ENCODE measurements at regions not wholly inside any gene's neighbourhood (a gene's known extent, or its start where the extent isn't known, plus 50 kb on each side); places are given as distances from the start of the nearest gene placed in this dataset.

DNA sequence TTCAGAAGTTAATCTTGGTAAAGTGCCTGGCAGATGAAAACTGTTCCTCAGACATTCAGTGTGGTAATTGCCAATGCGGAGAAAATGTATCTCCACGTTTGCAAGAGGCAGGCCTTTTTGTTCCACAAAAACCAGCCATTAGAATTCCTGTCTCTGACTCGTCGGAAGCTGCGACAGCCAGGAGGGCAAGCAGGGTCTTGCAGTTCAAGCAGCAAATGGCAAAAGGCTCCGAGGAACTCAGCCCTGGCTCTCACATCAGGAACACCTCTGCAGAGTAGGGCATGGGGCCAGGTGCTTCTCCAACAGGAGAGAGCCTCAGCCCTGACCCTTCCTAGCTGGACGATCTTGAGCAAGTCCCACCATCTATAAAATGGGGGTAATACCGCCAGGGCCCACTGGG is 69.0 kb upstream of the CPLX2 start:
- peaks cover 5 to 8% (median 6%) of the 10 kb centered on the region in 10 experiments for H3K4me1 ChIP-seq
- peaks cover 0 to 12% (median 5%) of the 10 kb centered on the region in 11 experiments; a peak in 17 of 22 replicates for H4K20me1 ChIP-seq
- H3K4me2 ChIP-seq = no peak overlapping the region
- H3K27me3 ChIP-seq = peaks cover 16 to 19% (median 19%) of the 10 kb centered on the region in 11 experiments
- no peak for TF ChIP-seq Cebpa-rat (IDR thresholded peaks at IDR 0.05)
- no peak overlapping the region for H3K9ac ChIP-seq
- no peaks in the 10 kb centered on the region for H3K36me3 ChIP-seq
- H3K4me3 ChIP-seq = no peak overlapping the region
- no peaks in the 10 kb centered on the region for H3K9me3 ChIP-seq (replicated peaks in 1 of 11)
- H3K27ac ChIP-seq = no peak overlapping the region

- Histone ChIP-seq H3K4me1 (no peaks in the 10 kb centered on the region), H3K27me3 (peaks cover 7 to 10% (median 10%) of the 10 kb centered on the region in 11 experiments), H3K27ac (no peak overlapping the region), H3K4me2 (no peak overlapping the region), H3K4me3 (no peak overlapping the region), H3K36me3 (no peaks in the 10 kb centered on the region), H3K9ac (no peak overlapping the region), H3K9me3 (replicated peaks in 1 of 11) (no peaks in the 10 kb centered on the region), H4K20me1 (peaks cover 0 to 7% (median 0%) of the 10 kb centered on the region in 11 experiments; a peak in 3 of 22 replicates)
- TF ChIP-seq Cebpa-rat (IDR thresholded peaks at IDR 0.05) = no peak
These were observed 68.1 kb upstream of the CPLX2 start for GRCh38 chr5:175803254-175803653.

GRCh38 chr5:175803736-175804454 is 67.5 kb upstream of the CPLX2 start:
- Histone ChIP-seq H4K20me1 (peaks cover 0 to 7% (median 0%) of the 10 kb centered on the region in 11 experiments; a peak in 3 of 22 replicates), H3K9ac (no peak overlapping the region), H3K36me3 (no peaks in the 10 kb centered on the region), H3K9me3 (replicated peaks in 1 of 11) (no peaks in the 10 kb centered on the region), H3K4me1 (no peaks in the 10 kb centered on the region), H3K27me3 (peaks cover under 1 to 4% (median 3%) of the 10 kb centered on the region in 11 experiments; a peak in 17 of 22 replicates), H3K4me2 (no peak overlapping the region), H3K4me3 (no peak overlapping the region), H3K27ac (no peak overlapping the region)
- TF ChIP-seq Cebpa-rat (IDR thresholded peaks at IDR 0.05) = no peak

- no peaks in the 10 kb centered on the region for H3K27me3 ChIP-seq
- no peaks in the 10 kb centered on the region; a peak in 1 of 20 replicates for H3K4me1 ChIP-seq
- no peaks in the 10 kb centered on the region for H3K36me3 ChIP-seq
- no peak overlapping the region for H3K27ac ChIP-seq
- no peak overlapping the region for H3K9ac ChIP-seq
- no peak for TF ChIP-seq Cebpa-rat (IDR thresholded peaks at IDR 0.05)
- peaks cover 0 to 7% (median 0%) of the 10 kb centered on the region in 11 experiments; a peak in 3 of 22 replicates for H4K20me1 ChIP-seq
- no peak overlapping the region for H3K4me3 ChIP-seq
- H3K9me3 ChIP-seq (replicated peaks in 1 of 11) = no peaks in the 10 kb centered on the region
- H3K4me2 ChIP-seq = no peak overlapping the region
These were observed 65.9 kb upstream of the CPLX2 start for GRCh38 chr5:175805256-175806011.

- no peaks in the 10 kb centered on the region; a peak in 1 of 20 replicates for H3K4me1 ChIP-seq
- no peaks in the 10 kb centered on the region for H3K9me3 ChIP-seq (replicated peaks in 1 of 11)
- no peaks in the 10 kb centered on the region for H3K36me3 ChIP-seq
- no peak overlapping the region for H3K9ac ChIP-seq
- H3K27me3 ChIP-seq = no peaks in the 10 kb centered on the region
- no peak for TF ChIP-seq Cebpa-rat (IDR thresholded peaks at IDR 0.05)
- H4K20me1 ChIP-seq = peaks cover 0 to 7% (median 0%) of the 10 kb centered on the region in 11 experiments; a peak in 2 of 22 replicates
- H3K27ac ChIP-seq = no peak overlapping the region
- no peak overlapping the region for H3K4me2 ChIP-seq
- H3K4me3 ChIP-seq = no peak overlapping the region
These were observed 62.7 kb upstream of the CPLX2 start for GRCh38 chr5:175808711-175809110.

GRCh38 chr5:175809531-175810121 is 61.8 kb upstream of the CPLX2 start:
- H3K4me2 ChIP-seq = no peak overlapping the region; a peak in 1 of 22 replicates
- no peaks in the 10 kb centered on the region for H3K27me3 ChIP-seq
- no peak overlapping the region for H3K27ac ChIP-seq
- H3K4me1 ChIP-seq = no peaks in the 10 kb centered on the region; a peak in 1 of 20 replicates
- no peak overlapping the region for H3K4me3 ChIP-seq
- no peak overlapping the region for H3K9ac ChIP-seq
- peaks cover 0 to 7% (median 0%) of the 10 kb centered on the region in 11 experiments; a peak in 2 of 22 replicates for H4K20me1 ChIP-seq
- no peaks in the 10 kb centered on the region for H3K36me3 ChIP-seq
- no peaks in the 10 kb centered on the region for H3K9me3 ChIP-seq (replicated peaks in 1 of 11)
- no peak for TF ChIP-seq Cebpa-rat (IDR thresholded peaks at IDR 0.05)

DNA sequence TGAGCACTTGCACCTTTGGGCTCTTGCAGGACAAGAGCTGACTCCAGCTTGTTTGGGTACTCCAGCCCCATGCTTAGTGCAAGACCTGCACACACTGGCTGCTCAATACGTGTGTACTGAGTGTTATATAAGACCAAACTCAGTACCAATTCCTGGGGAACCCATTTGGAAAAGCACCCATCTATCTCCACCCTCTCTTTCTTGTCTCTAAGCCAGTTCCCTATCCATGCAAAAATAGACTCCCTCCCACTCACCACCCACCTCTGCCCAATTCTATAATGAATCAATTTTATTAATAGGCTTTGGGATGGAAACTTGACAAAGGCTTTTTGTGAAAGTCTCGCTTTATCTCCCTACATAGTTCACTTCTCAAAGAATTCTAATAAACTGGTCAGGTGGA is 60.9 kb upstream of the CPLX2 start:
- Histone ChIP-seq H4K20me1 (peaks cover 0 to 6% (median 0%) of the 10 kb centered on the region in 11 experiments; a peak in 2 of 22 replicates), H3K4me1 (no peaks in the 10 kb centered on the region; a peak in 1 of 20 replicates), H3K9me3 (replicated peaks in 1 of 11) (no peaks in the 10 kb centered on the region), H3K27ac (no peak overlapping the region), H3K36me3 (no peaks in the 10 kb centered on the region), H3K9ac (no peak overlapping the region), H3K4me2 (no peak overlapping the region), H3K27me3 (no peaks in the 10 kb centered on the region), H3K4me3 (no peak overlapping the region)
- no peak for TF ChIP-seq Cebpa-rat (IDR thresholded peaks at IDR 0.05)

- no peak overlapping the region for H3K27ac ChIP-seq
These were observed 59.8 kb upstream of the CPLX2 start for GRCh38 chr5:175811589-175811988.

More at GRCh38 chr5:175811589-175811988, 59.8 kb upstream of the CPLX2 start:
- no peak overlapping the region for H3K4me2 ChIP-seq
- H3K4me3 ChIP-seq = no peak overlapping the region
- no peak for TF ChIP-seq Cebpa-rat (IDR thresholded peaks at IDR 0.05)
- no peaks in the 10 kb centered on the region; a peak in 1 of 20 replicates for H3K4me1 ChIP-seq
- no peaks in the 10 kb centered on the region for H3K27me3 ChIP-seq
- H4K20me1 ChIP-seq = peaks cover 0 to 5% (median 0%) of the 10 kb centered on the region in 11 experiments; a peak in 1 of 22 replicates
- no peaks in the 10 kb centered on the region for H3K36me3 ChIP-seq
- H3K9me3 ChIP-seq (replicated peaks in 1 of 11) = no peaks in the 10 kb centered on the region
- no peak overlapping the region for H3K9ac ChIP-seq

Measured in BLaER1 treated with 17β-estradiol and CSF1 and Interleukin-3, amounts not matched to agents 10 nM and 100 nM (cell line).